Adrenal gland (tissue), 5 donors: ENCODE measurements at regions not wholly inside any gene's neighbourhood (a gene's known extent, or its start where the extent isn't known, plus 50 kb on each side); places are given as distances from the start of the nearest gene placed in this dataset.

Experiments used
- CTCF ChIP-seq, 6 experiments: fragments of 450-650 bp in 4 of 6; fragments of 200-600 bp in 2 of 6; sonication (generic) in 1 of 6; IDR thresholded peaks; 1 replicate in 5 of 6; 2 replicates in 1 of 6; pipeline versions ENCODE4 v1.5.1 to v1.8.0; 2016 to 2021; ENCODE audit warnings: antibody characterized with exemption in 6 of 6, mild to moderate bottlenecking in 2 of 6, moderate library complexity in 1 of 6
- POLR2A ChIP-seq, 2 donors: fragments of 450-650 bp; IDR thresholded peaks; one replicate each; pipeline ENCODE4 v1.6.1; 2017; ENCODE audit warnings: antibody characterized with exemption in 2 of 2, mild to moderate bottlenecking in 2 of 2, moderate library complexity in 1 of 2
- donor health status: DM: no; HTN: no; CAD: no.

- TF ChIP-seq POLR2A (IDR thresholded peaks at IDR 0.05) (no peak), CTCF (IDR thresholded peaks at IDR 0.05) (no peak)
Measured at GRCh38 chr21:25487046-25487594, 120.2 kb downstream of the MRPL39 start.
